ENCODE measurements at regions not wholly inside any gene's neighbourhood (a gene's known extent, or its start where the extent isn't known, plus 50 kb on each side); places are given as distances from the start of the nearest gene placed in this dataset.

DNA sequence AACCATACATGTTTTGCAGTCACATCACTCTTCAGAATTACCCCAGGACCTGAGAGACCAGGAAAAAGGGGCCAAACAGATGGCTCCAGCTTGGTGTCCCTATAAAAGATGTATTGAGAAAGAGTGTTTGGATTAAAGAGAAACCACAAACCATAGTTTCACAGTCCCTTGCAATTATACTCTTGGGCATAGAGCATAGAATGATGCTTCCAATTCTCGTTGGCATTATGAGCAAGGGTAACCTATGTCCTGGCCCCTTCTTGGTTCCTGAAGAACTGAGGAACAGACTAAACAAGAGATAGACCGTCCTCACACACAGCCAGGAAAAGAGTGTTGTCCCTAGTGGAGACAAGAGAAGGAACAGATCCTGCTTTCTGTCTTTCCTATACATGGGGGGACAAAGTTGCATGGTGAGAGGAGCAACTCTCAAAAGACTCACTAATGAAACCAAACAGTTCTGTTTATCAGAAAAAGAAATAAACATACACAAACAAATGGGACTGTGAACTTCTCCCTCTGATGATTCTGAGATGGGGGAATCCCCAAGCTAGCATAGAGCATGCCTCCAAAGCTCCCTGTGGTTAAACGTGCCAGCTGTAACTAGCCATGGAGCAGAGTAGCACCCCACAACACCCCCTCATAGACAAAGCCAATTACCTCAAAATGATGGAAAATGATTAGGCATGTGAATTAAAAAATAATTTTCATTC is 908.6 kb downstream of the NTRK3 start:
- TF ChIP-seq, protein P1, sequence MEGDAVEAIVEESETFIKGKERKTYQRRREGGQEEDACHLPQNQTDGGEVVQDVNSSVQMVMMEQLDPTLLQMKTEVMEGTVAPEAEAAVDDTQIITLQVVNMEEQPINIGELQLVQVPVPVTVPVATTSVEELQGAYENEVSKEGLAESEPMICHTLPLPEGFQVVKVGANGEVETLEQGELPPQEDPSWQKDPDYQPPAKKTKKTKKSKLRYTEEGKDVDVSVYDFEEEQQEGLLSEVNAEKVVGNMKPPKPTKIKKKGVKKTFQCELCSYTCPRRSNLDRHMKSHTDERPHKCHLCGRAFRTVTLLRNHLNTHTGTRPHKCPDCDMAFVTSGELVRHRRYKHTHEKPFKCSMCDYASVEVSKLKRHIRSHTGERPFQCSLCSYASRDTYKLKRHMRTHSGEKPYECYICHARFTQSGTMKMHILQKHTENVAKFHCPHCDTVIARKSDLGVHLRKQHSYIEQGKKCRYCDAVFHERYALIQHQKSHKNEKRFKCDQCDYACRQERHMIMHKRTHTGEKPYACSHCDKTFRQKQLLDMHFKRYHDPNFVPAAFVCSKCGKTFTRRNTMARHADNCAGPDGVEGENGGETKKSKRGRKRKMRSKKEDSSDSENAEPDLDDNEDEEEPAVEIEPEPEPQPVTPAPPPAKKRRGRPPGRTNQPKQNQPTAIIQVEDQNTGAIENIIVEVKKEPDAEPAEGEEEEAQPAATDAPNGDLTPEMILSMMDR (IDR thresholded peaks at IDR 0.05), result no peak
- no peak for TF ChIP-seq POLR2A (IDR thresholded peaks at IDR 0.05)

All from body of pancreas (tissue), 4 donors.